K562 (cell line): ENCODE measurements at regions not wholly inside any gene's neighbourhood (a gene's known extent, or its start where the extent isn't known, plus 50 kb on each side); places are given as distances from the start of the nearest gene placed in this dataset.

ENCODE experiments used
- ATAC-seq: fragments of 200-7000 bp; cut with Tn5 transposase; 3 replicates; pipeline ENCODE4 v1.9.1; 2020; ENCODE audit warnings: moderate library complexity
- BruUV-seq: library from RNA; stranded (reverse); fragments of 400-500 nt; replicated peaks from 2 replicates; lab custom pipeline; 2021; lab: Mats Ljungman, UMichigan
- CTCF ChIA-PET: fragments of 300-600 bp; formaldehyde crosslinking; extraction: SDS; loops from one replicate; lab custom pipeline; 2021; ENCODE audit warnings: low intra/inter-chr PET ratio; lab: Yijun Ruan, JAX
- POLR2A ChIA-PET: fragments of 300-600, 350-650 bp; sonication (Branson Sonifier 250); formaldehyde crosslinking; extraction: SDS; loops from one replicate; lab custom pipeline; 2021; ENCODE audit warnings: antibody characterized with exemption, inconsistent platforms; lab: Yijun Ruan, JAX
- DNase-seq, 4 experiments: peaks; one replicate each; pipeline versions ENCODE4 v3.0.0 to v3.0.0-alpha.2; 2011 to 2018; ENCODE audit warnings: low spot score in 3 of 4, mixed read lengths in 3 of 4; ENCODE audit errors: extremely low read depth in 1 of 4
- FAIRE-seq: peaks from 2 replicates; lab custom pipeline; 2011; peaks lifted over from hg19 to GRCh38; lab: Jason Lieb, UNC
- H2AFZ ChIP-seq: 2 replicates; pipeline ENCODE4 v1.6.0; 2011; ENCODE audit warnings: low read depth, low read length, control low read depth, inconsistent platforms
- H3K27ac ChIP-seq: fragments of 200-600 bp; 3 replicates; pipeline ENCODE4 v1.8.0; 2011; ENCODE audit warnings: low read depth, mild to moderate bottlenecking, control low read depth, inconsistent platforms, low read length, moderate library complexity, mixed read lengths; ENCODE audit errors: extremely low read depth
- H3K27me3 ChIP-seq, 2 experiments: fragments of 300-600 bp in 1 of 2; 2 replicates in 1 of 2; 3 replicates in 1 of 2; pipeline versions ENCODE4 v1.6.0 to v1.8.0; 2011; ENCODE audit warnings: inconsistent platforms in 2 of 2, low read length in 2 of 2, mild to moderate bottlenecking in 1 of 2, mixed read lengths in 1 of 2, moderate library complexity in 1 of 2; ENCODE audit not compliant: control insufficient read depth in 2 of 2, insufficient read depth in 2 of 2
- H3K36me3 ChIP-seq: fragments of 300-600 bp; 3 replicates; pipeline ENCODE4 v1.8.0; 2011; ENCODE audit warnings: mild to moderate bottlenecking, low read length, inconsistent platforms; ENCODE audit not compliant: control insufficient read depth, insufficient read depth
- H3K4me1 ChIP-seq, 2 experiments: fragments of 200-600 bp in 1 of 2; replicated peaks in 1 of 2; 2 replicates in 1 of 2; 3 replicates in 1 of 2; pipeline versions ENCODE4 v1.5.1 to v1.8.0; 2011; ENCODE audit warnings: inconsistent platforms in 2 of 2, low read length in 2 of 2, mild to moderate bottlenecking in 1 of 2, mixed read lengths in 1 of 2, moderate library complexity in 1 of 2; ENCODE audit not compliant: control insufficient read depth in 2 of 2, insufficient read depth in 2 of 2
- H3K4me2 ChIP-seq: 2 replicates; pipeline ENCODE4 v1.6.1; 2011; ENCODE audit warnings: low read length, control low read depth, inconsistent platforms, mixed read lengths; ENCODE audit not compliant: insufficient read depth
- H3K4me3 ChIP-seq: fragments of 200-600 bp; sonication (generic), shearing (Covaris generic); 2 replicates; pipeline ENCODE4 v1.5.1; 2016; ENCODE audit warnings: control low read depth, inconsistent platforms
- H3K79me2 ChIP-seq: fragments of 200-600 bp; 3 replicates; pipeline ENCODE4 v1.8.0; 2011; ENCODE audit warnings: low read length, inconsistent platforms; ENCODE audit not compliant: control insufficient read depth, insufficient read depth
- H3K9ac ChIP-seq, 2 experiments: 2 replicates each; pipeline versions ENCODE4 v1.6.0 to v1.6.1; 2011; ENCODE audit warnings: low read depth in 2 of 2, low read length in 2 of 2, control low read depth in 1 of 2, inconsistent platforms in 1 of 2, mild to moderate bottlenecking in 1 of 2, mixed read lengths in 1 of 2; ENCODE audit not compliant: insufficient read depth in 1 of 2
- H3K9me1 ChIP-seq: one replicate; pipeline ENCODE4 v1.6.0; 2011; ENCODE audit warnings: inconsistent platforms, mild to moderate bottlenecking, low read length, moderate library complexity; ENCODE audit not compliant: control insufficient read depth, insufficient read depth
- H3K9me3 ChIP-seq: replicated peaks from 2 replicates; pipeline ENCODE4 v1.5.1; 2011; ENCODE audit warnings: low read depth, low read length, inconsistent platforms; ENCODE audit not compliant: control insufficient read depth, insufficient read depth
- H4K20me1 ChIP-seq: replicated peaks from 2 replicates; pipeline ENCODE4 v1.6.1; 2011; ENCODE audit warnings: low read length, inconsistent platforms, mixed read lengths; ENCODE audit not compliant: control insufficient read depth, insufficient read depth
- ETV1 ChIP-seq: fragments of 450-650 bp; conservative IDR thresholded peaks from 2 replicates; pipeline ENCODE4 v1.6.1; 2016; ENCODE audit warnings: missing genetic modification characterization, control low read depth, low read depth, missing compliant biosample characterization
- HNRNPH1 ChIP-seq: fragments of 200-400 bp; formaldehyde crosslinking; optimal IDR thresholded peaks from 2 replicates; pipeline ENCODE3; 2017; ENCODE audit warnings: low read depth, mild to moderate bottlenecking, low read length, moderate library complexity
- HSF4 ChIP-seq: fragments of 250-450 bp; sonication (Bioruptor Pico); IDR thresholded peaks from 2 replicates; pipeline ENCODE4 v2.1.2; 2022; ENCODE audit warnings: mild to moderate bottlenecking, moderate library complexity, borderline replicate concordance
- MCM2 ChIP-seq: fragments of 450-650 bp; IDR thresholded peaks from 2 replicates; pipeline ENCODE4 v1.6.1; 2017; ENCODE audit warnings: low read depth, mild to moderate bottlenecking
- MCM5 ChIP-seq: fragments of 450-650 bp; IDR thresholded peaks from 2 replicates; pipeline ENCODE4 v1.6.1; 2016; ENCODE audit warnings: low read depth
- MTA2 ChIP-seq: fragments of 450-650 bp; IDR thresholded peaks from 2 replicates; pipeline ENCODE4 v1.6.1; 2016; ENCODE audit warnings: low read depth
- RBFOX2 ChIP-seq: fragments of 200-400 bp; formaldehyde crosslinking; IDR thresholded peaks from 2 replicates; pipeline ENCODE4 v1.6.1; 2017; ENCODE audit warnings: low read depth, mild to moderate bottlenecking, low read length, moderate library complexity
- RBM34 ChIP-seq: fragments of 200-400 bp; formaldehyde crosslinking; IDR thresholded peaks from 2 replicates; pipeline ENCODE4 v1.6.1; 2018; ENCODE audit warnings: low read length, borderline replicate concordance; ENCODE audit not compliant: insufficient read depth
- RCOR1 ChIP-seq, 2 experiments: IDR thresholded peaks; 2 replicates each; pipeline ENCODE4 v1.6.1; 2012; ENCODE audit warnings: low read depth in 2 of 2, low read length in 2 of 2, borderline replicate concordance in 1 of 2, improper control_type of control experiment in 1 of 2
- SAP30 ChIP-seq: fragments of 200-600 bp; sonication (generic); IDR thresholded peaks from 2 replicates; pipeline ENCODE4 v1.6.1; 2012; ENCODE audit warnings: borderline replicate concordance, low read depth, mild to moderate bottlenecking, moderate library complexity, low read length, control low read depth, inconsistent platforms; ENCODE audit not compliant: insufficient read depth, poor library complexity, severe bottlenecking
- SMARCE1 ChIP-seq: fragments of 450-650 bp; IDR thresholded peaks from 2 replicates; pipeline ENCODE4 v1.7.1; 2016; ENCODE audit warnings: mild to moderate bottlenecking
- SRSF7 ChIP-seq: fragments of 200-400 bp; formaldehyde crosslinking; optimal IDR thresholded peaks from 2 replicates; pipeline ENCODE3; 2017; ENCODE audit warnings: mild to moderate bottlenecking, low read depth, low read length
- TEAD1 ChIP-seq, 2 experiments: fragments of 450-650 bp in 1 of 2; sonication (generic) in 1 of 2; formaldehyde crosslinking; IDR thresholded peaks; 2 replicates each; pipeline versions ENCODE4 v1.4.0 to v1.8.0; 2020 to 2022; ENCODE audit warnings: mild to moderate bottlenecking in 2 of 2, missing genetic modification reagents in 1 of 2
- ZC3H11A ChIP-seq: IDR thresholded peaks from 2 replicates; pipeline ENCODE4 v1.6.1; 2012; ENCODE audit warnings: low read depth, low read length, improper control_type of control experiment
- ZMIZ1 ChIP-seq, 2 experiments: fragments of 150-350 bp in 1 of 2; IDR thresholded peaks; 2 replicates each; pipeline ENCODE4 v1.6.1; 2012 to 2016; ENCODE audit warnings: low read depth in 2 of 2, low read length in 2 of 2, mild to moderate bottlenecking in 1 of 2, moderate library complexity in 1 of 2
- ZNF143 ChIP-seq: sonication (generic); formaldehyde crosslinking; IDR thresholded peaks from 2 replicates; pipeline ENCODE4 v1.9.0; 2022; ENCODE audit warnings: mild to moderate bottlenecking, missing genetic modification reagents
- ZNF232 ChIP-seq: sonication (generic); formaldehyde crosslinking; IDR thresholded peaks from 2 replicates; pipeline ENCODE4 v1.8.0; 2022; ENCODE audit warnings: mild to moderate bottlenecking, missing genetic modification reagents
- ZNF740 ChIP-seq, 3 experiments: fragments of 200-800 bp in 1 of 3; sonication (Bioruptor generic) in 1 of 3; sonication (generic) in 1 of 3; formaldehyde crosslinking in 1 of 3; IDR thresholded peaks; 2 replicates each; pipeline versions ENCODE4 v1.6.1 to v1.8.0; 2016 to 2022; ENCODE audit warnings: mild to moderate bottlenecking in 2 of 3, missing compliant biosample characterization in 2 of 3, missing genetic modification characterization in 2 of 3, missing genetic modification reagents in 1 of 3
- ZNF780A ChIP-seq: fragments of 250-450 bp; sonication (Bioruptor Pico); IDR thresholded peaks from 2 replicates; pipeline ENCODE4 v1.5.0; 2021; ENCODE audit warnings: mild to moderate bottlenecking
- WGBS: fragments of 100-300 bp; shearing (Covaris generic); methylation state at CpG from one replicate; pipeline ENCODE4 v1.1.6; 2016; ENCODE audit warnings: low coverage, mixed read lengths; ENCODE audit not compliant: insufficient coverage; ENCODE audit errors: missing lambda C conversion rate; 5-methylcytosine and 5-hydroxymethylcytosine counted together
- in situ Hi-C: fragments of 300-500 bp; cut with MboI; formaldehyde crosslinking; loops from 4 replicates; pipeline ENCODE4 v1.15.0; 2018; ENCODE audit warnings: inconsistent platforms, mixed read lengths
- intact Hi-C: fragments of 100-400 bp; cut with micrococcal nuclease; formaldehyde crosslinking; loops from 2 replicates; pipeline ENCODE4 v1.14.2; 2022

- Histone ChIP-seq H3K27ac (no peak overlapping the region), H3K27me3 (no peaks in the 10 kb centered on the region; a peak in 1 of 5 replicates), H3K9ac (no peak overlapping the region), H3K79me2 (no peaks in the 10 kb centered on the region), H2AFZ (no peak overlapping the region), H3K4me2 (no peak overlapping the region), H3K9me3 (peaks cover 28% of the 10 kb centered on the region), H4K20me1 (no peaks in the 10 kb centered on the region), H3K4me1 (no peaks in the 10 kb centered on the region), H3K36me3 (no peaks in the 10 kb centered on the region), H3K9me1 (no peaks in the 10 kb centered on the region), H3K4me3 (no peak overlapping the region)
- DNase-seq = no peak
- 0% methylated on average over 1 of the region's 1 CpG for WGBS
- in situ Hi-C loops = no loop called here
- TF ChIP-seq ZNF232 (CRISPR knock-in tag) (no peak), SRSF7 (no peak), MCM5 (no peak), ZNF143 (CRISPR knock-in tag) (no peak), SAP30 (no peak), ZMIZ1 (IDR thresholded peaks at IDR 0.05; ENCODE audit: low read depth in 2 of 2, low read length in 2 of 2) (no peak), MTA2 (no peak), ZC3H11A (no peak), HSF4 (CRISPR knock-in tag) (no peak), HNRNPH1 (no peak), RCOR1 (IDR thresholded peaks at IDR 0.05; ENCODE audit: borderline replicate concordance in 1 of 2, low read depth in 2 of 2, low read length in 2 of 2) (no peak), ZNF740 (CRISPR knock-in tag; IDR thresholded peaks at IDR 0.05) (no peak), ZNF740 (tag; IDR thresholded peaks at IDR 0.05) (no peak), SMARCE1 (no peak), ZNF780A (CRISPR knock-in tag) (no peak), MCM2 (no peak), RBM34 (no peak), TEAD1 (CRISPR knock-in tag; IDR thresholded peaks at IDR 0.05) (no peak), ETV1 (tag) (no peak), RBFOX2 (no peak)
- intact Hi-C loops = no loop called here
- BruUV-seq = no TSS peak
- POLR2A ChIA-PET = no interaction called here
- no peak for ATAC-seq
- no peak for FAIRE-seq
- CTCF ChIA-PET = no interaction called here
Observed at GRCh38 chr18:39805218-39805617, 2149.8 kb upstream of the PIK3C3 start.
